Endothelial cell of umbilical vein (primary cell): ENCODE measurements at regions not wholly inside any gene's neighbourhood (a gene's known extent, or its start where the extent isn't known, plus 50 kb on each side); places are given as distances from the start of the nearest gene placed in this dataset.

Experiments used
- BruUV-seq: library from RNA; stranded (reverse); fragments of 400-500 nt; replicated peaks from 2 replicates; lab custom pipeline; 2021; lab: Mats Ljungman, UMichigan
- CTCF ChIA-PET: fragments of 300-600, 350-600 bp; sonication (Branson Sonifier 250); formaldehyde crosslinking; loops from one replicate; lab custom pipeline; 2021; ENCODE audit warnings: antibody characterized with exemption, inconsistent platforms; lab: Charles Lee
- POLR2A ChIA-PET: fragments of 300-600, 350-600 bp; sonication (Branson Sonifier 250); formaldehyde crosslinking; loops from one replicate; lab custom pipeline; 2021; ENCODE audit warnings: antibody characterized with exemption, inconsistent platforms; lab: Charles Lee
- DNase-seq: peaks from one replicate; pipeline ENCODE4 v3.0.0-alpha.2; 2011; ENCODE audit warnings: low read depth, low spot score
- FAIRE-seq: peaks from 2 replicates; lab custom pipeline; 2011; peaks lifted over from hg19 to GRCh38; lab: Jason Lieb, UNC
- H2AFZ ChIP-seq: 2 replicates; pipeline ENCODE4 v1.6.0; 2012; ENCODE audit warnings: low read depth, low read length, control low read depth, inconsistent platforms
- H3K27ac ChIP-seq: 2 replicates; pipeline ENCODE4 v1.5.1; 2011; ENCODE audit warnings: low read depth, mild to moderate bottlenecking, control low read depth, low read length, moderate library complexity; ENCODE audit not compliant: insufficient read depth
- H3K27me3 ChIP-seq, 2 experiments: 2 replicates each; pipeline versions ENCODE4 v1.6.0 to v1.6.1; 2011; ENCODE audit warnings: low read length in 2 of 2, mixed read lengths in 1 of 2; ENCODE audit not compliant: control insufficient read depth in 2 of 2, insufficient read depth in 2 of 2
- H3K36me3 ChIP-seq, 2 experiments: 2 replicates in 1 of 2; 3 replicates in 1 of 2; pipeline ENCODE4 v1.5.1; 2011; ENCODE audit warnings: low read length in 2 of 2, mild to moderate bottlenecking in 1 of 2, moderate library complexity in 1 of 2; ENCODE audit not compliant: control insufficient read depth in 2 of 2, insufficient read depth in 2 of 2; ENCODE audit errors: extremely low read depth in 1 of 2
- H3K4me1 ChIP-seq: 3 replicates; pipeline ENCODE4 v1.5.1; 2011; ENCODE audit warnings: mild to moderate bottlenecking, low read length; ENCODE audit not compliant: control insufficient read depth, insufficient read depth; ENCODE audit errors: extremely low read depth
- H3K4me2 ChIP-seq: 2 replicates; pipeline ENCODE4 v1.6.1; 2011; ENCODE audit warnings: low read length, control low read depth, mixed read lengths; ENCODE audit not compliant: insufficient read depth
- H3K4me3 ChIP-seq, 3 experiments: fragments of 200-600 bp in 1 of 3; sonication (generic), shearing (Covaris generic) in 1 of 3; replicated peaks in 1 of 3; 2 replicates each; pipeline ENCODE4 v1.5.1; 2011 to 2016; ENCODE audit warnings: control low read depth in 3 of 3, low read length in 3 of 3, mild to moderate bottlenecking in 2 of 3, inconsistent platforms in 1 of 3, low read depth in 1 of 3, moderate library complexity in 1 of 3; ENCODE audit not compliant: insufficient read depth in 1 of 3
- H3K79me2 ChIP-seq: 2 replicates; pipeline ENCODE4 v1.6.0; 2012; ENCODE audit warnings: low read length, inconsistent platforms; ENCODE audit not compliant: control insufficient read depth, insufficient read depth
- H3K9ac ChIP-seq: replicated peaks from 2 replicates; pipeline ENCODE3; 2011; ENCODE audit warnings: low read length, control low read depth; ENCODE audit not compliant: insufficient read depth; ENCODE audit errors: extremely low read depth
- H3K9me1 ChIP-seq: replicated peaks from 3 replicates; pipeline ENCODE4 v1.6.0; 2011; ENCODE audit warnings: mild to moderate bottlenecking, low read length; ENCODE audit not compliant: control insufficient read depth, insufficient read depth; ENCODE audit errors: extremely low read depth
- H3K9me3 ChIP-seq: replicated peaks from 2 replicates; pipeline ENCODE4 v1.5.1; 2012; ENCODE audit warnings: low read length, inconsistent platforms; ENCODE audit not compliant: control insufficient read depth, insufficient read depth
- H4K20me1 ChIP-seq: replicated peaks from 2 replicates; pipeline ENCODE3; 2011; ENCODE audit warnings: mild to moderate bottlenecking, low read length; ENCODE audit not compliant: control insufficient read depth, insufficient read depth; ENCODE audit errors: extremely low read depth
- EZH2 ChIP-seq: IDR thresholded peaks from 2 replicates; pipeline ENCODE4 v1.6.1; 2012; ENCODE audit warnings: borderline replicate concordance, low read depth, mild to moderate bottlenecking, moderate library complexity, low read length, inconsistent platforms; ENCODE audit not compliant: severe bottlenecking
- FOS ChIP-seq: IDR thresholded peaks from 2 replicates; pipeline ENCODE4 v1.6.1; 2011; ENCODE audit warnings: mild to moderate bottlenecking, low read length, moderate library complexity, borderline replicate concordance; ENCODE audit not compliant: insufficient read depth
- GATA2 ChIP-seq: IDR thresholded peaks from 2 replicates; pipeline ENCODE4 v1.7.0; 2011; ENCODE audit warnings: low read depth, mild to moderate bottlenecking, moderate library complexity, mixed read lengths, low read length; ENCODE audit not compliant: insufficient read length, insufficient read depth
- JUN ChIP-seq: IDR thresholded peaks from 2 replicates; pipeline ENCODE4 v1.6.1; 2011; ENCODE audit warnings: borderline replicate concordance, low read depth; ENCODE audit not compliant: insufficient read length, insufficient read depth
- MYC ChIP-seq: IDR thresholded peaks from one replicate; pipeline ENCODE4 v1.6.1; 2011; ENCODE audit warnings: mild to moderate bottlenecking, low read depth, low read length
- POLR2A ChIP-seq: IDR thresholded peaks from 2 replicates; pipeline ENCODE4 v1.6.1; 2012; ENCODE audit warnings: low read depth, mild to moderate bottlenecking, control low read depth, low read length
- POLR2AphosphoS5 ChIP-seq: IDR thresholded peaks from 2 replicates; pipeline ENCODE4 v1.6.1; 2012; ENCODE audit warnings: low read depth, mild to moderate bottlenecking, control low read depth, low read length, moderate library complexity; ENCODE audit not compliant: insufficient read depth
- dilution Hi-C: fragments of 300-500 bp; cut with MboI; formaldehyde crosslinking; loops from one replicate; pipeline ENCODE4 v1.15.0; 2019; ENCODE audit warnings: low sequenced_read_pairs; ENCODE audit not compliant: extremely low pct_ligation_motif_present
- intact Hi-C: fragments of 100-400 bp; cut with micrococcal nuclease; formaldehyde crosslinking; loops from one replicate; pipeline ENCODE4 v1.10.0; 2022
- TF ChIP-seq, protein P1 (sequence below), 2 donors: IDR thresholded peaks; 1 replicate in 1 of 2; 2 replicates in 1 of 2; pipeline ENCODE4 v1.5.1; 2011; ENCODE audit warnings: low read length in 2 of 2, mild to moderate bottlenecking in 2 of 2, moderate library complexity in 2 of 2, control low read depth in 1 of 2, inconsistent platforms in 1 of 2, low read depth in 1 of 2; ENCODE audit not compliant: insufficient read depth in 1 of 2; ENCODE audit errors: extremely low read depth in 1 of 2
- TF ChIP-seq, protein P2 (sequence below): IDR thresholded peaks from 2 replicates; pipeline ENCODE4 v1.6.1; 2011; ENCODE audit not compliant: insufficient read depth, insufficient read length

DNA sequence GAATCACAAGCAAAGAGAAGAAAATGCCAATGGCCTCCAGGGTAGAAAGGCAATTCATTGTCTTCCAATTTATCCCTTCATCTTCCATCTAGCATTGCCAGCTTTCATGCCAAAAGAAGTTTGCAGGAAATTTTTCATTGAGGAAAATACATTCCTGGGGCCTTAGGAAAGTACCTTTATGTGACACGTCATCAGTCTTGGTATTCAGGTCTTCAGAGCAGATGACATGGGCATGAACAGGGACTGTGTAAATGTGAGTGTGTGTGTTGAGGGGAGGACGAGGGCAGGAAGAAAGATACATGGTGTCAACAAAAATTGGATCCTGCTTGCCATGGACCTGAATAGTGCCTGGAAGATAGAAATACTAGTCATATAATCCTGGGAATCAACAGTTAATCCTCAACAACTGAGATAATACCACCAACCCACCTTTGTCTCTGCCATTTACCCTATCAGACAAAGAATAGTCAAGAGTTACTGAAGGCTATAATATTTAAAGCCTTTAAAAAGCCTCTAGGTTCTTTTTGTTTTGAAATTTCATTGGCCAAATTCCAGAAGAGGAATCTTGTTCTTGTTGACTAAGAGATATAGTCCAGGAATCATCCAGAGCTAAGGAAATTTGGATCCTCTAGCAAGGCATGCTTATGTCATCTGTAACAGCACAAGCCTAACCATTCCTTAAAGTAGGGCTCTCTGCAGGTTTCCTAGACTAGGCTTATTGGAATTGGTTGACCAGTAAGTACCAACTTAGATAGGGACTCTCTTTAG is 405.8 kb upstream of the SASH1 start:
- H2AFZ ChIP-seq: no peak overlapping the region
- FAIRE-seq (no peak), DNase-seq (no peak)
- H3K9me3 ChIP-seq: no peaks in the 10 kb centered on the region
- dilution Hi-C loops: no loop called here
- H3K36me3 ChIP-seq: no peaks in the 10 kb centered on the region
- no peak overlapping the region for H3K27ac ChIP-seq
- H3K9ac ChIP-seq: no peak overlapping the region
- BruUV-seq: no TSS peak
- no peaks in the 10 kb centered on the region for H3K79me2 ChIP-seq
- H3K4me2 ChIP-seq: no peak overlapping the region
- ChIA-PET POLR2A (no interaction called here), CTCF (interaction anchor here (1.3 to 1.4 kb wide), 2 partner anchors 10 kb away, joined by 3 to 4 read pairs; no protein-coding TSS in a partner anchor)
- H3K9me1 ChIP-seq: no peaks in the 10 kb centered on the region
- no peaks in the 10 kb centered on the region for H3K4me1 ChIP-seq
- intact Hi-C loops: no loop called here
- no peaks in the 10 kb centered on the region for H3K27me3 ChIP-seq
- no peak overlapping the region for H3K4me3 ChIP-seq
- TF ChIP-seq FOS: no peak
- TF ChIP-seq EZH2: no peak
- TF ChIP-seq GATA2: no peak
- TF ChIP-seq, protein P1, sequence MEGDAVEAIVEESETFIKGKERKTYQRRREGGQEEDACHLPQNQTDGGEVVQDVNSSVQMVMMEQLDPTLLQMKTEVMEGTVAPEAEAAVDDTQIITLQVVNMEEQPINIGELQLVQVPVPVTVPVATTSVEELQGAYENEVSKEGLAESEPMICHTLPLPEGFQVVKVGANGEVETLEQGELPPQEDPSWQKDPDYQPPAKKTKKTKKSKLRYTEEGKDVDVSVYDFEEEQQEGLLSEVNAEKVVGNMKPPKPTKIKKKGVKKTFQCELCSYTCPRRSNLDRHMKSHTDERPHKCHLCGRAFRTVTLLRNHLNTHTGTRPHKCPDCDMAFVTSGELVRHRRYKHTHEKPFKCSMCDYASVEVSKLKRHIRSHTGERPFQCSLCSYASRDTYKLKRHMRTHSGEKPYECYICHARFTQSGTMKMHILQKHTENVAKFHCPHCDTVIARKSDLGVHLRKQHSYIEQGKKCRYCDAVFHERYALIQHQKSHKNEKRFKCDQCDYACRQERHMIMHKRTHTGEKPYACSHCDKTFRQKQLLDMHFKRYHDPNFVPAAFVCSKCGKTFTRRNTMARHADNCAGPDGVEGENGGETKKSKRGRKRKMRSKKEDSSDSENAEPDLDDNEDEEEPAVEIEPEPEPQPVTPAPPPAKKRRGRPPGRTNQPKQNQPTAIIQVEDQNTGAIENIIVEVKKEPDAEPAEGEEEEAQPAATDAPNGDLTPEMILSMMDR (IDR thresholded peaks at IDR 0.05; ENCODE audit: extremely low read depth in 1 of 2, insufficient read depth in 1 of 2, low read depth in 1 of 2, low read length in 2 of 2): no peak
- TF ChIP-seq POLR2AphosphoS5: no peak
- TF ChIP-seq POLR2A: no peak
- TF ChIP-seq, protein P2, sequence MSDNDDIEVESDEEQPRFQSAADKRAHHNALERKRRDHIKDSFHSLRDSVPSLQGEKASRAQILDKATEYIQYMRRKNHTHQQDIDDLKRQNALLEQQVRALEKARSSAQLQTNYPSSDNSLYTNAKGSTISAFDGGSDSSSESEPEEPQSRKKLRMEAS: no peak
- TF ChIP-seq MYC: no peak
- no peak for TF ChIP-seq JUN
- H4K20me1 ChIP-seq: no peaks in the 10 kb centered on the region
